ENCODE measurements at regions not wholly inside any gene's neighbourhood (a gene's known extent, or its start where the extent isn't known, plus 50 kb on each side); places are given as distances from the start of the nearest gene placed in this dataset.

- Mint-ChIP-seq H3K27ac (no peak overlapping the region), H3K9me3 (peaks cover 3 to 34% (median 10%) of the 10 kb centered on the region in 7 donors), H3K27me3 (no peaks in the 10 kb centered on the region), H3K4me1 (no peaks in the 10 kb centered on the region), H3K4me3 (no peak overlapping the region), H3K36me3 (no peaks in the 10 kb centered on the region)
- no peak overlapping the region for H3K27ac ChIP-seq (ENCODE audit: insufficient read depth, low read length, poor library complexity, severe bottlenecking)
- no peaks in the 10 kb centered on the region for H3K9me3 ChIP-seq (ENCODE audit: control insufficient read depth in 2 of 2, low read length in 2 of 2)
- H3K36me3 ChIP-seq (ENCODE audit: control insufficient read depth, insufficient read depth, low read length): no peaks in the 10 kb centered on the region
- H3K4me3 ChIP-seq (ENCODE audit: low read depth, low read length): no peak overlapping the region
- H3K27me3 ChIP-seq (ENCODE audit: control insufficient read depth, insufficient read depth, low read length): no peaks in the 10 kb centered on the region
- H3K4me1 ChIP-seq (ENCODE audit: control insufficient read depth, insufficient read depth, low read length, poor library complexity, severe bottlenecking): no peaks in the 10 kb centered on the region
- no peak for ATAC-seq (ENCODE audit: low read depth in 2 of 2)
- no peak for DNase-seq
Measured at GRCh38 chr14:84025106-84026012, 1504.6 kb upstream of the FLRT2 start.

- peaks cover 3 to 18% (median 7%) of the 10 kb centered on the region in 7 donors for H3K9me3 Mint-ChIP-seq
- no peak overlapping the region for H3K27ac ChIP-seq (ENCODE audit: insufficient read depth, low read length, poor library complexity, severe bottlenecking)
Measured at GRCh38 chr14:84027351-84027750, 1502.6 kb upstream of the FLRT2 start.

GRCh38 chr14:84028080-84028604, 1501.8 kb upstream of the FLRT2 start:
- no peaks in the 10 kb centered on the region for H3K27me3 ChIP-seq (ENCODE audit: control insufficient read depth, insufficient read depth, low read length)
- H3K4me1 Mint-ChIP-seq: no peaks in the 10 kb centered on the region
- no peaks in the 10 kb centered on the region for H3K36me3 Mint-ChIP-seq
- no peak overlapping the region for H3K4me3 ChIP-seq (ENCODE audit: low read depth, low read length)
- DNase-seq (no peak), ATAC-seq (ENCODE audit: low read depth in 2 of 2) (no peak)
- H3K9me3 ChIP-seq (ENCODE audit: control insufficient read depth in 2 of 2, low read length in 2 of 2): no peaks in the 10 kb centered on the region
- H3K27me3 Mint-ChIP-seq: no peaks in the 10 kb centered on the region
- H3K27ac ChIP-seq (ENCODE audit: insufficient read depth, low read length, poor library complexity, severe bottlenecking): no peak overlapping the region
- H3K36me3 ChIP-seq (ENCODE audit: control insufficient read depth, insufficient read depth, low read length): no peaks in the 10 kb centered on the region
- H3K4me3 Mint-ChIP-seq: no peak overlapping the region
- no peaks in the 10 kb centered on the region for H3K4me1 ChIP-seq (ENCODE audit: control insufficient read depth, insufficient read depth, low read length, poor library complexity, severe bottlenecking)
- H3K9me3 Mint-ChIP-seq: peaks cover 3 to 14% (median 7%) of the 10 kb centered on the region in 7 donors
- no peak overlapping the region for H3K27ac Mint-ChIP-seq

More at GRCh38 chr14:84027351-84027750, 1502.6 kb upstream of the FLRT2 start:
- Mint-ChIP-seq H3K27me3 (no peaks in the 10 kb centered on the region), H3K36me3 (no peaks in the 10 kb centered on the region), H3K4me3 (no peak overlapping the region), H3K4me1 (no peaks in the 10 kb centered on the region), H3K27ac (no peak overlapping the region)
- H3K9me3 ChIP-seq (ENCODE audit: control insufficient read depth in 2 of 2, low read length in 2 of 2): no peaks in the 10 kb centered on the region
- H3K27me3 ChIP-seq (ENCODE audit: control insufficient read depth, insufficient read depth, low read length): no peaks in the 10 kb centered on the region
- no peaks in the 10 kb centered on the region for H3K36me3 ChIP-seq (ENCODE audit: control insufficient read depth, insufficient read depth, low read length)
- H3K4me3 ChIP-seq (ENCODE audit: low read depth, low read length): no peak overlapping the region
- H3K4me1 ChIP-seq (ENCODE audit: control insufficient read depth, insufficient read depth, low read length, poor library complexity, severe bottlenecking): no peaks in the 10 kb centered on the region
- ATAC-seq (ENCODE audit: low read depth in 2 of 2): no peak
- DNase-seq: no peak

GRCh38 chr14:84029246-84029645, 1500.7 kb upstream of the FLRT2 start:
- ATAC-seq (ENCODE audit: low read depth in 2 of 2): no peak
- H3K36me3 ChIP-seq (ENCODE audit: control insufficient read depth, insufficient read depth, low read length): no peaks in the 10 kb centered on the region
- DNase-seq: no peak
- no peaks in the 10 kb centered on the region for H3K27me3 ChIP-seq (ENCODE audit: control insufficient read depth, insufficient read depth, low read length)
- Mint-ChIP-seq H3K27ac (no peak overlapping the region), H3K4me3 (no peak overlapping the region), H3K9me3 (peaks cover 2 to 10% (median 3%) of the 10 kb centered on the region in 7 donors), H3K27me3 (no peaks in the 10 kb centered on the region), H3K36me3 (no peaks in the 10 kb centered on the region), H3K4me1 (no peaks in the 10 kb centered on the region)
- H3K4me3 ChIP-seq (ENCODE audit: low read depth, low read length): no peak overlapping the region
- H3K9me3 ChIP-seq (ENCODE audit: control insufficient read depth in 2 of 2, low read length in 2 of 2): no peaks in the 10 kb centered on the region
- no peaks in the 10 kb centered on the region for H3K4me1 ChIP-seq (ENCODE audit: control insufficient read depth, insufficient read depth, low read length, poor library complexity, severe bottlenecking)
- H3K27ac ChIP-seq (ENCODE audit: insufficient read depth, low read length, poor library complexity, severe bottlenecking): no peak overlapping the region

GRCh38 chr14:84029720-84030119, 1500.2 kb upstream of the FLRT2 start:
- Histone ChIP-seq H3K4me3 (ENCODE audit: low read depth, low read length) (no peak overlapping the region), H3K27ac (ENCODE audit: insufficient read depth, low read length, poor library complexity, severe bottlenecking) (no peak overlapping the region), H3K9me3 (ENCODE audit: control insufficient read depth in 2 of 2, low read length in 2 of 2) (no peaks in the 10 kb centered on the region), H3K4me1 (ENCODE audit: control insufficient read depth, insufficient read depth, low read length, poor library complexity, severe bottlenecking) (no peaks in the 10 kb centered on the region), H3K27me3 (ENCODE audit: control insufficient read depth, insufficient read depth, low read length) (no peaks in the 10 kb centered on the region), H3K36me3 (ENCODE audit: control insufficient read depth, insufficient read depth, low read length) (no peaks in the 10 kb centered on the region)
- no peak for DNase-seq
- Mint-ChIP-seq H3K4me3 (no peak overlapping the region), H3K4me1 (no peaks in the 10 kb centered on the region), H3K27me3 (no peaks in the 10 kb centered on the region), H3K27ac (no peak overlapping the region), H3K36me3 (no peaks in the 10 kb centered on the region), H3K9me3 (peaks cover 0 to 10% (median 3%) of the 10 kb centered on the region in 7 donors)
- no peak for ATAC-seq (ENCODE audit: low read depth in 2 of 2)

GRCh38 chr14:84036840-84037239, 1493.1 kb upstream of the FLRT2 start:
- H3K4me3 ChIP-seq (ENCODE audit: low read depth, low read length): no peak overlapping the region
- no peaks in the 10 kb centered on the region for H3K4me1 ChIP-seq (ENCODE audit: control insufficient read depth, insufficient read depth, low read length, poor library complexity, severe bottlenecking)
- no peaks in the 10 kb centered on the region for H3K27me3 ChIP-seq (ENCODE audit: control insufficient read depth, insufficient read depth, low read length)
- Mint-ChIP-seq H3K9me3 (peaks cover 0 to 25% (median 4%) of the 10 kb centered on the region in 7 donors), H3K36me3 (no peaks in the 10 kb centered on the region), H3K27me3 (no peaks in the 10 kb centered on the region), H3K27ac (no peak overlapping the region), H3K4me1 (no peaks in the 10 kb centered on the region), H3K4me3 (no peak overlapping the region)
- no peaks in the 10 kb centered on the region for H3K36me3 ChIP-seq (ENCODE audit: control insufficient read depth, insufficient read depth, low read length)
- peaks cover 0 to 5% of the 10 kb centered on the region in 2 experiments for H3K9me3 ChIP-seq (ENCODE audit: control insufficient read depth in 2 of 2, low read length in 2 of 2)
- H3K27ac ChIP-seq (ENCODE audit: insufficient read depth, low read length, poor library complexity, severe bottlenecking): no peak overlapping the region
- peak in 1 of 3 donors; percentile 0 for DNase-seq
- ATAC-seq (ENCODE audit: low read depth in 2 of 2): no peak

- Histone ChIP-seq H3K4me3 (ENCODE audit: low read depth, low read length) (no peak overlapping the region), H3K27me3 (ENCODE audit: control insufficient read depth, insufficient read depth, low read length) (no peaks in the 10 kb centered on the region), H3K4me1 (ENCODE audit: control insufficient read depth, insufficient read depth, low read length, poor library complexity, severe bottlenecking) (no peaks in the 10 kb centered on the region), H3K27ac (ENCODE audit: insufficient read depth, low read length, poor library complexity, severe bottlenecking) (no peak overlapping the region), H3K9me3 (ENCODE audit: control insufficient read depth in 2 of 2, low read length in 2 of 2) (peaks cover 0 to 5% of the 10 kb centered on the region in 2 experiments), H3K36me3 (ENCODE audit: control insufficient read depth, insufficient read depth, low read length) (no peaks in the 10 kb centered on the region)
- H3K27ac Mint-ChIP-seq: no peak overlapping the region
- ATAC-seq (ENCODE audit: low read depth in 2 of 2) (no peak), DNase-seq (no peak)
- H3K4me1 Mint-ChIP-seq: no peaks in the 10 kb centered on the region
- H3K9me3 Mint-ChIP-seq: peaks cover 0 to 32% (median 4%) of the 10 kb centered on the region in 7 donors
- H3K36me3 Mint-ChIP-seq: no peaks in the 10 kb centered on the region
- H3K4me3 Mint-ChIP-seq: no peak overlapping the region
- no peaks in the 10 kb centered on the region for H3K27me3 Mint-ChIP-seq
Measured at GRCh38 chr14:84037593-84037992, 1492.4 kb upstream of the FLRT2 start.
